NK-92 treated with Interleukin-12 subunit alpha and Interleukin-12 subunit beta, amount 100 ng/mL, for 24 hours (cell line): ENCODE measurements at regions not wholly inside any gene's neighbourhood (a gene's known extent, or its start where the extent isn't known, plus 50 kb on each side); places are given as distances from the start of the nearest gene placed in this dataset.

ENCODE experiments used
- DNase-seq: peaks from one replicate; lab custom pipeline; 2025; lab: John Stamatoyannopoulos, UW

DNA sequence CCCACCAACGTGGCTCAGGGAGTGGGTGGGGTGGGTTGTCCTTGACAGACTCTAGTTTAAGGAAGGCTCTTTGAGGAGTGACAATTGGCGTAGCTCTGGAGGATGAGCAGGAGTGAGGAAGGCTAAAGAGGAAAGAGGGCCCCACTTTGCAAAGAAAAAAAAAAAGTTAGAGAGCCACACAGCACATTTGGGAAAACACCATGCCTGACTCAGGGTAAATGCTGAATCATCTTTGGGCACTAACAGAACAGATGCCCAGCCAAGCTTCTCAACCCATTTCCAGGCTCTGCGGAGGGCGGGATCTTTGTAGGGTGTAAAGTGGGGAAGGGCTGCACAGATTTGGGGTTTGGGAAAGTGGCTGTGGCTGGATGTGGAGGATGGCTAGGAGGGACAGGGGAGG lies 179.1 kb upstream of the RGMA start:
- DNase-seq, result no peak

- no peak for DNase-seq
Observed at GRCh38 chr15:93266291-93266690, 177.3 kb upstream of the RGMA start.

DNA sequence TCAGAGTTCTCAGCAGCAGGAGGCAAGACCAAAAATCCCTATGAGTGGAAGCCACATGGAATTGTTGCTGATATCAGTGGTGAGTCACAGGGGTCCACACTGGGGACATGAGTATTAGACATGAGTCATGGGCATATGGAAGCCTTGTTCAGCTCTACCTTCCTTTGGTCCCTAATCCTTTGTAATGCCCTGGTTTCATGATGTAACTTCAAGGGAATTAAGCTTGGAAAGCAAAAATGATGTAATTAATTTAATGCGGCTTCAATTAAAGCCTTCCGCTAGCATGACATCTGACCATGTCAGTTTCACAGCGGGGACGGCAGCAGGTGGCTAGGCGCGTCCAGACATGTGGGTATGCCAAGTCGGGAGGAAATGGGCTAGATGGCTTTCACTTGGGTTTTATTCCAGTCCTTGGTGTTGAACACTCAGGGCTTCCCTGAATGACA lies 176.1 kb upstream of the RGMA start:
- DNase-seq, result no peak

DNA sequence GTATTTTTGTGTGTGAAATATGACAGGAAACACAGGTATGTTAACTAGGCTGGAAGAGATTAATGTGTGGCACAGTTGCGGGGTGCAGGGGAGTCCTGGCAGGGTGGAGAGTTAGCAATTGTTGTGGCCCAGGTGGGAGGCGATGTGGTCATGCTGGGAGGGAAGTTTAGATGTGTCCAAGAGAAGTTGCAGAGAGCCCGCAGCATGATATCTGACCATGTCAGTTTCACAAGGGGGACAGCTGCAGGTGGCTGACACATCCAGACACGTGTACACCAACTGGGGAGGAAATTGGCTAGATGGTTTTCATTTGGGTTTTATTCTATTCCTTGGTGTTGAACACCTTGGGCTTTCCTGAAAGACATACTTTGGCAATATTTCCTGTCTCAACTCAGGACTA lies 172.8 kb upstream of the RGMA start:
- no peak for DNase-seq

GRCh38 chr15:93257920-93258319 lies 168.9 kb upstream of the RGMA start:
- DNase-seq, result no peak

DNA sequence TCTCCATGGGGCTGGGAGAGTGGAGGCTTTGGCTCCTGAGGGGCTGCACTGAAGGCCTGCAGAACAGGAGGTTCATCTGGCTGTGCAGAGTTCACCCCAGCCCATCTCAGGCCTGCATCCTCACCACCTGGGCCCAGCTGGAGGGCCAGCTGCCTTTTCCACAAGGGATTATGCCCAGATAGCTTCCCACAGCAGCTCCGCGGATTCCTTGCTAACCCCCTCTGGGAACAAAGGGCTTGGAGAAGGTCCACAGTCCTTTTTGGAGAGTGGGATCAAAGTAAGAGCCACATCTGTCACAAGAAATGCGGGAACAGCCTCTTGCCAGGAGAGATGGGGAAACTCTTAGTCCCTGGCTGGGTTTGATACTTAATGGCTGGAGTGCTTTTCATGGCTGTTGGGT lies 164.7 kb upstream of the RGMA start:
- no peak for DNase-seq

DNA sequence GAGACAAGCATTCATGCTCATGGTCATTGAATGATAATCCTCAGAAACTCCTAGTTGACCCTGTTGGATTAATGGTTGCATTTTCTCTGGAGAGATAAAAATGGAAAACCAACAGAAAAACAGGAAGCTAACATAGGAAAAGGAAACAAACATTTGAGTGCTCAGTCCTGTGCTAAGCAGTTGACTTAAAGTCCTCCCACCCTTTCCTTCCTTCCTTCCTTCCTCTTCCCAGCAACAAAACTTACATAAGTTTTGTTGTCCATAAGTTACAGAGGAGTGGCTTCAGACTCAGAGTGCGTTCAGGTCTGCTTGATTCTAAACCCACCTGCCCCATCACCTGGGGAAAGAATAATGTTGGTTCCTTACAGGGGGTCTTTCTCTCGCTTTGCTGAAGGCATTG lies 163.8 kb upstream of the RGMA start:
- no peak for DNase-seq

GRCh38 chr15:93250950-93251349 lies 161.9 kb upstream of the RGMA start:
- DNase-seq, result no peak

GRCh38 chr15:93250209-93250608 lies 161.2 kb upstream of the RGMA start:
- DNase-seq, result no peak

GRCh38 chr15:93249623-93250022 lies 160.6 kb upstream of the RGMA start:
- no peak for DNase-seq

GRCh38 chr15:93247466-93248121 lies 158.6 kb upstream of the RGMA start:
- DNase-seq, result no peak

DNA sequence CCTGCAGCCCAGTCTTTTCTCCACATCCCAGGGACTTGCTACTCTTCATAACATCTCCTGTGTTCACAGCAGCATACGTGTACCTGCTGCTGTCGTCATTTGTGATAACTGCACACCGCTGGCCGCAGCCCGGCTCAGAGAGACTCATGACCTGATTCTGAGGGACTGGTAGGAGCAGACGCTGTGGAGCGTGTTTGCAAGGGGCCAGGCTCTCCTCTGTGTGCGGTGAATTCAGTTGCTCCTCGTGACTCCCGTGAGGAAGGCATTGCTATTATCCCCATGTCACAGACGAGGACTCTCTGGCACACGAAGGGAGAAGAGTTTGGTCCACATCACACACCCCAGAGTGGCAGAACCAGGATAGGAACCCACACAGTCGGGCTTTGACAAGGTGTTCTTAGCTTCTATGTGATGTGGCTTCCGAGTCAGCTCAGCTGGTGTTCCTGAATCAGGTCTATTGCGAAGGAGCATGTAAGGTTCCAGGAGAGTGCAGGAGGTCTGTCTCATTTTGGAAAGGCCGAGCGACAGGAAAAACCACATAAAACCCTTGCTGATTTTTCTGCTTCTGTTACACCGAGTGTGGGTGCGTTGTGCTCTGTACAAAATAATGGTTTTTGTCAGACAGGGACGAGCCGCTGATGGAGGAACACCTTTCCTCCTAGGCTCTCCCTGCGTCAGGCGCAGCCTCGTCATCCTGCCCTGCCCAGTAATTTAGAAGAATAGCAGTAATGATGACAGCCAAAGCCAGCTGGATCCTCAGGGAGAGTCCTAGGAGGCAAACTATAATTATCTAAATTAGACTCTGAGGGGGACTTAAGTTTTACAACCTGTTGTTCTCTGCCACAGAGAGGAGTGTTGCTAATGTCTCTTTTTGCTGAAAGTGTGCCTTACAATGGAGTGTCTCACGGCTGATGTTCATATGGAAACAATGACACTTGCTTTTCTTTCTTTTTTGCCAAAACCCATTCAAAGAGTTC lies 157.5 kb upstream of the RGMA start:
- no peak for DNase-seq

GRCh38 chr15:93245661-93246042 lies 156.6 kb upstream of the RGMA start:
- no peak for DNase-seq

GRCh38 chr15:93244696-93245660 lies 156.0 kb upstream of the RGMA start:
- DNase-seq, result no peak

DNA sequence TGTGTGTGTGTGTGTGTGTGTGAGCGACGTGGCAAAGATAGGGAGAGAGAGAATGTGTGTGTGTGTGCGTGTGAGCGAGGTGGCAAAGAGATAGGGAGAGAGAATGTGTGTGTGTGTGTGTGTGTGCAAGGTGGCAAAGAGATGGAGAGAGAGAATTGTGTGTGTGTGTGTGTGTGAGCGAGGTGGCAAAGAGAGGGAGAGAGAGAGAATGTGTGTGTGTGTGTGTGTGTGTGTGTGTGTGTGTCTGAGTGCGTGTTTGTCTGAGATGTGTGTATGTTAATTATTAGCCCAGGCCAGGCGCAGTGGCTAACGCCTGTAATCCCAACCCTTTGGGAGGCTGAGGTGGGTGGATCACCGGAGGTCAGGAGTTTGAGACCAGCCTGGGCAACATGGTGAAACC lies 154.6 kb upstream of the RGMA start:
- DNase-seq, result no peak

DNA sequence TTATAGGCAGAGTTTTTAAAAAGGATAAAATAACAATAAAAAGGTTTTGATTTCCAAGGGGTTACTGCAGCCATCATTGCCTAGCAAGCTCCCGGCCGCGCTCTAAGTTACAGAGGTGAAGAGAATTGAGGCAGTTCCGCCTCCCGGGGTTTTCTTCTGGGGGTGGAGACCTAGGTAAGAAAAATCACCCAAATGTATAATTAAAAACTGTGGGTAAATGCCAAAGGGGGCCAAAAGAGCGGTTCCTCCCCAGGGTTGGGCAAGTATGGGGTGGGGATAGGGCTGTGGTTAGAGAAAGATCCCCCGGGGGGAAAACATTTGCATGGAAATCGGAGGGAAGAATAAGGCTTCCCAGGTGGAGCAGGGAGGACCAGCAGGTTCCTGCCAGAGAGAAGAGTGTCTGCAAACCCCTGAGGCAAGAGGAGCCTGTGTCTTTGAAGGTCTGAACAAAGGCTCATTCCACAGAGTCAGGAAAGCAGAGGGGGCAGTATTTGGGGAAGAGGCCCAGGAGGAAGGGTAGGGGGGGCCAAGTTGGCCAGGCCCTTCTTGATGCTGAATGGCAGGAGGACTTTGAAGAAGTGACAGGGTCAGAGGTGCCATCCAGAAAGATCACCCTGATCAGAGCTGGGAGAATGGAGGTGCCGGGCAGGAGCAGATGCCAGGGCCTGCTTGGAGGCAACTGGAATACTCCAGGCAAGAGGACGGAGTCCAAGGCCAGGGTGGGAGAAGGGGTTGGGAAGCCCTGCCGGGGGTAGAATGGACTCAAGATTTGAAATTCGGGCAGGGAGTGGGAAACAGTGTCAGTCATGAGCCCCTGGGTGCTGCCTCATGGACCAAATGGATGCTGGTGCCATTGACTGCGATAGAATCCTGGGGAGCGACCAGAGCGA lies 152.9 kb upstream of the RGMA start:
- DNase-seq, result no peak

DNA sequence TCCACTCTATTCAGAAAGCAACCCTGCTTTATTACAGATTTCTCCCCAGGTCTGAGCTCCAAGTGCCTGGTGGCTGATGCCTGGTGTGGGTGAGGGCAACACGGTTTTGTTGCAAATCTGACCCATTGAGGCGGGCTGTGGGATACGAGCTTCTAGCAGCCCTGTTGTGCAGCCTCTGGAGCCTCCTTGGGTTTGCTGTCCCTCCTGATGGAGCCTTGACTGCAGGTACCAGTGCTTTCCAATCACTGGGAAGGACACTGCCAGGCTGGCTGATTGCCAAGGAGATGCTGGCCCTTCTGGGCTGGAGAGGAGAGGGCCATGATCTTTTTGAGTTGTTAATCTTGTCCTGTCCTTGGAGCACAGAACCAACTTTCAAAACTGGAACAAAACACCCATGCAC lies 151.0 kb upstream of the RGMA start:
- DNase-seq, result no peak

DNA sequence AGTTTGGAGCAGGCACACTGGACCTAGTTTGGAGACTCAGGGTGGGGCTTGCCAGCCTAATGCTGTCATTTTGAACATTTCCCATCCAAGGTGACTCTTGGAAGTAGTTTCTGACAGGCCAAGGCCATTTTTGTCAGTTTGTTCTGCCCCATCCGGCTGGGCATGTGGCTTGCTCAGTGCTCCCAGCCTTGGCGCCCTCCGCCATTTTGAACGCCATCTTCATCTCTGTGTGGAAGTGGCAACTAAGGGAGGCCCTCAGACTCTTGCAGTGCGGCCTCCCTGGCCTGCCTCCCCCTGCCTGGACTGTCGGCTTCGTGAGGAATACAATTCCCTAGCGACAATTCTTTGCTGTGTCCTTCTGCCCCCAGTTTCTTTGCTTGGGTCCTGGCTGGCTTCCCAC lies 150.6 kb upstream of the RGMA start:
- no peak for DNase-seq

GRCh38 chr15:93238641-93239040 lies 149.6 kb upstream of the RGMA start:
- DNase-seq, result no peak

DNA sequence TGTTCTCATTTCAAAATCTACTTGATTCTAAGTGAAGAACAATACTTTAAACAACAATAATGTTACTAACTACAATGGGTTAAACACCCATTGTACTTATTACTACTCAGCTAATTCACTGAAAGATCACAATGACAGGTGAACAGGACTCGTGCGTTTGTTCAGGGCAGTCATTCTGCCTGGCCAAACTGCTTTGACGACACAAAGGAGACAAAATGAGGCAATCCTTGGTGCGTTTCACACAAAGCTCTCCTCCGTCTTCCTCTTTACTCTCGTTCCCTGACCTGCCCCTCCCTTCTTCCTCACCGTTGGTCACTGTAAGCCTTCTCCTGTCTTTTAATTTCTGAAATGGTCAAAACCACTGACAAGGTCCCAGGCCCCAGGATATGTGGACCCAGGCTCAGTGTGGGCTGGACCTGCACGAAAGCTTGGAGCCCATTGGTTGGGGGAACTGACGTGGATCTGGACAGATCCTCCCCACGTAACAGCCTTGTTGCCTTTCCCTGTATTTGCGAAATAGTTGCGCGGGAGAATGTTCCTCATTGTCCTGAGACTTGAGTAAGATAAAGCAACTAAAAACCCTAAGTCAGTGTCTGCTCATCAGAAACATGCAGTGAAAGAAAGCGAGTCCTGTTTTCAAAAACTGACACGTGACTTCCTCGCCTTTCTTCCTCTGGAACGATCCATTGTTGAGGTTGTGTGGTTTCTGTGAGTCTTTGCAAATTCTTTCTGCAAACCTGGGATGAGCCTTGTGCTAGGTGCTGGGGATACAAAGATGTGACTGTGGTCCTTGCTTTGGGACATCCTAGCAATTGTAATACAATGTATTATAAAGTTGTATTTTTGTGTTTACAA lies 147.1 kb upstream of the RGMA start:
- DNase-seq, result no peak
